Astrocyte of the cerebellum (primary cell): ENCODE measurements at regions not wholly inside any gene's neighbourhood (a gene's known extent, or its start where the extent isn't known, plus 50 kb on each side); places are given as distances from the start of the nearest gene placed in this dataset.

Source experiments
- DNase-seq: peaks from one replicate; pipeline ENCODE4 v3.0.0-alpha.2; 2011; ENCODE audit warnings: low read depth
- H3K4me3 ChIP-seq: 2 replicates; pipeline ENCODE4 v1.5.1; 2011; ENCODE audit warnings: mild to moderate bottlenecking, low read depth, low read length, moderate library complexity
- in situ Hi-C: cut with HindIII; loops from 2 replicates; pipeline ENCODE4 v1.10.0; 2017; ENCODE audit warnings: low sequenced_read_pairs
- TF ChIP-seq, protein P1 (sequence below): IDR thresholded peaks from 2 replicates; pipeline ENCODE4 v1.5.1; 2012; ENCODE audit warnings: low read length, low read depth, moderate library complexity, mild to moderate bottlenecking; ENCODE audit errors: missing control alignments

DNA sequence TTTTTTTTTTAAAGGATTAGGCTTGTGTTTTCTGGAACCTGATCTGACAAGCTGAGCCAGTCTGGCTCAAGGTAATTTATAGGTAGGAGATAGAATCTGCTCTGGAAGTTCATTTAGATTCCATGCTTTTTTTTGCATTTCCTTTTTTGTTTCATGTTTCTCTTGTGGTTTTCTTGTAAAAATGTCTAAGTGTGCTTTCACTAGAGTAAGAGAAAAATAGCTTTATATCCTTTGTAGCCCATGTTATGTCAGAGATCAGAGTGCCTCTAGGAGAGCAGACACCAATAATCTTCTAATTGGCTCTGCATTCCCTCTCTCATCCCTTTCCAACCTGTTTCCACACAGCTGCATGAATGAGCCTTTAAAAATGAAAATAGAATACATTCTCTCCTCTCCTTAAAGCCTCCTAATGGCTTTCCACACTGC is 389.8 kb upstream of the KCNMB2 start:
- H3K4me3 ChIP-seq, result no peak overlapping the region
- DNase-seq, result no peak
- in situ Hi-C loops, result no loop called here
- TF ChIP-seq, protein P1, sequence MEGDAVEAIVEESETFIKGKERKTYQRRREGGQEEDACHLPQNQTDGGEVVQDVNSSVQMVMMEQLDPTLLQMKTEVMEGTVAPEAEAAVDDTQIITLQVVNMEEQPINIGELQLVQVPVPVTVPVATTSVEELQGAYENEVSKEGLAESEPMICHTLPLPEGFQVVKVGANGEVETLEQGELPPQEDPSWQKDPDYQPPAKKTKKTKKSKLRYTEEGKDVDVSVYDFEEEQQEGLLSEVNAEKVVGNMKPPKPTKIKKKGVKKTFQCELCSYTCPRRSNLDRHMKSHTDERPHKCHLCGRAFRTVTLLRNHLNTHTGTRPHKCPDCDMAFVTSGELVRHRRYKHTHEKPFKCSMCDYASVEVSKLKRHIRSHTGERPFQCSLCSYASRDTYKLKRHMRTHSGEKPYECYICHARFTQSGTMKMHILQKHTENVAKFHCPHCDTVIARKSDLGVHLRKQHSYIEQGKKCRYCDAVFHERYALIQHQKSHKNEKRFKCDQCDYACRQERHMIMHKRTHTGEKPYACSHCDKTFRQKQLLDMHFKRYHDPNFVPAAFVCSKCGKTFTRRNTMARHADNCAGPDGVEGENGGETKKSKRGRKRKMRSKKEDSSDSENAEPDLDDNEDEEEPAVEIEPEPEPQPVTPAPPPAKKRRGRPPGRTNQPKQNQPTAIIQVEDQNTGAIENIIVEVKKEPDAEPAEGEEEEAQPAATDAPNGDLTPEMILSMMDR, result no peak

DNA sequence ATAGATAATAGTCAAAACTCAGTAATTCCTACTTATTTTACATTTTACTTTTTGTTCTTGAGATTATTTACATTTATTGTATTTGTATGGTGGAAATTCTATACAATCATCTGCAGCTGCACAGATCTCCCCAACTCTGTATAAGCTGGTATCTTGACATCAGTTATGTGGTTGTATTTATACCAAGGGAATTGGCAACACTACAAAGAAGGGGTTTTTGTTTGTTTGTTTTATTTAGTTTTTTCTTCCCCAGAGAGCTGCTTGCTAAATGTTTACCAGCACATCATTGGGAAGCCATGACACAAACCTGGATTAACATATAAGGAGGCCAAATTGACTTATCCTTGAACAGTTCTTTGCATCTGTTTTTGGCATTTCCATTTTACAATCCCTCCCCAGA is 389.2 kb upstream of the KCNMB2 start:
- no peak for DNase-seq
- TF ChIP-seq, protein P1, result no peak
- H3K4me3 ChIP-seq, result no peak overlapping the region
- in situ Hi-C loops, result no loop called here

DNA sequence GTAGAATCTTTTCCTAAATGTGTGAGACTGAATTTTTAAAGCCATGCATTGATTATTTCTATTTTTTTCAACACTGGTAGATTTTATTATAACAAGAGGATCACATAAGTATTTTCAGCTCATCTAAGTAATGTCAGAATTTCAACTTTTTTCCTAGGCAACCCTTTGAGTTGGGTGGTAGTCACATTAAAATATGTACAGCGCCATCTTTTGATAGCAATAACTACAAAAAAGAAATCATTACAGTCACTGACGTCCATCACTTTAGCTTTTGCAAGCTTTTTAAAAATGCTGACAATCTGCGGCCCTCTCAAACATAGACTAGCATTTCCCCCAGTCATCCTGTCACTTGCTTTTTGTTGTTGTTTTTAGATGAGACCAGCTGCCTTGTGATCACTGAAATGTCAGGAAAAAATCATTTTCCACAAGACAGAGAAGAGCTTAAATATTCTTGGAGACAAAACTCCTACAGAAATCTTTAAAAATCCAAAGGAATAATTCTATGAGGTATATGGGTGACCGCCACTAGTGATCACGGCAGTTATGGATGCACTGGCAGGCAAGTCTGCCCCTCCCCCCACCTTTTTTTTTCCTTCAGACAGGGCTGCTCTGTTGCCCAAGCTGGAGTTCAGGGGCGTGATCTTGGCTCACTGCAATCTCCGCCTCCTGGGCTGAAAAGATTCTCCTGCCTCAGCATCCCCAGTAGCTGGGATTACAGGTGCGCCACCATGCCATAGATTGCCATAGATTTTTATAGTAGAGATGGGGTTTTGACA is 384.0 kb upstream of the KCNMB2 start:
- DNase-seq, result no peak
- TF ChIP-seq, protein P1, result no peak
- no peak overlapping the region for H3K4me3 ChIP-seq
- in situ Hi-C loops, result no loop called here

DNA sequence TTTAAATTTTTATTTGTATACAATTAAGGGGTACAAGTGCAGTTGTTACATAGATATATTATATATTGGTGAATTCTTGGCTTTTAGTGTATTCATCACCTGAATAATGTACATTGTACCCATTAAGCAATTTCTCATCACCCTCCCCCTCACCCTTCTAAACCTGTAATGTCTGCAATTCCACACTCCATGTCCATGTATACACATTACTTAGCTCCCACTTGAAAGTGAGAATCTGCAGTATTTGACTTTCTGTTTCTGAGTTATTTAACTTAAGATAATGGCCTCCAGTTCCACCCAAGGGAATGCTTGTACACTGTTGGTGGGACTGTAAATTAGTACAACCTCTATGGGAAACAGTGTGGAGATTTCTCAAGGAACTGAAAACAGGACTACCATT is 383.2 kb upstream of the KCNMB2 start:
- DNase-seq, result no peak
- in situ Hi-C loops, result no loop called here
- H3K4me3 ChIP-seq, result no peak overlapping the region
- TF ChIP-seq, protein P1, result no peak

DNA sequence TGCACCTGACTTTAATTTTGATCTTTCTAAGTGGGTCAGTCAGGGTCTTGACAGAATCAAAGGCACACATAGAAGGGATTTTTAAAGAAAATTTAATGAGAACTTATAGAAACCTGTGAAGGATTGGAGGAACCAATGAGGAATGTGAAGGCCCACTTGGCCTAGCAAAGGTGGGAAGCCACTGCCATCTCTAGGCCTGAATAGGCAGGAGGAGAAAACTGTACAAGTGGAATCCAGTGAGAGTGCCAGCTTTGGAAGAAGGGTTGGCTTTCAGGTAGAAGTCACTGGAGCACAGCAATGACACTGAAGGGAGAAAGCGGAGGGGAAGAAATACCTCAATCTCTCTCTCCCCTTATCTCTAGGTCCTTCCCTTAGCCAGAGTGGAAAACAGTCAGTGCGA is 380.7 kb upstream of the KCNMB2 start:
- H3K4me3 ChIP-seq, result no peak overlapping the region
- no peak for DNase-seq
- in situ Hi-C loops, result no loop called here
- TF ChIP-seq, protein P1, result peak; percentile 8

DNA sequence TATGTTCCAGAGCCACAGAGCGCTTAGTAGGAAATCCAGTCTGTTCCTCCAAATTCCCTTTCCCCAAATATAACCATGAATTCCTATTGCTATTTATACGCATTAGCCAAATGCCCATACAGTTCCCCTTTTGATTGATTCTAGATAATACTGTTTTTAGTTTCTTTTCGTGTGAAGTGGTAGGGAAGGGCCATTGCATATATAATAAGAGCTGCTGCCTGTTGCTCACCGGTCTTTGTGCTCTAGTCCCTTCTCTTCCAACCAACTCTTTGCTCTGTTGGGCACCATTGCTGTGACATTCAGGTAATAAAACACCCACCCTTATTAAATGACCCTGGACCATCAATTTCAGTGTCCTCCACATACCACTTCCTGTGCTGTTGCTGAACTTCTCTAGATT is 379.9 kb upstream of the KCNMB2 start:
- DNase-seq, result no peak
- in situ Hi-C loops, result no loop called here
- TF ChIP-seq, protein P1, result no peak
- H3K4me3 ChIP-seq, result no peak overlapping the region
